IMR-90 (cell line): ENCODE measurements at regions not wholly inside any gene's neighbourhood (a gene's known extent, or its start where the extent isn't known, plus 50 kb on each side); places are given as distances from the start of the nearest gene placed in this dataset.

Experiments used
- ATAC-seq: fragments of 200-7000 bp; cut with Tn5 transposase; 2 replicates; pipeline ENCODE4 v1.9.1; 2020; ENCODE audit warnings: low read depth, mild to moderate bottlenecking, moderate library complexity
- BruUV-seq: library from RNA; stranded (reverse); fragments of 400-500 nt; replicated peaks from 2 replicates; lab custom pipeline; 2021; lab: Mats Ljungman, UMichigan
- CTCF ChIA-PET: fragments of 300-600 bp; formaldehyde crosslinking; extraction: SDS; loops from one replicate; lab custom pipeline; 2021; ENCODE audit warnings: antibody characterized with exemption; lab: Yijun Ruan, JAX
- POLR2A ChIA-PET: fragments of 300-600 bp; sonication (Branson Sonifier 250); formaldehyde crosslinking; loops from one replicate; lab custom pipeline; 2022; ENCODE audit warnings: antibody characterized with exemption; ENCODE audit not compliant: unreplicated experiment; lab: Charles Lee
- DNase-seq: peaks from one replicate; pipeline ENCODE4 v3.0.0; 2013
- H2AFZ ChIP-seq: replicated peaks from 2 replicates; pipeline ENCODE3; 2013; ENCODE audit warnings: low read length, mild to moderate bottlenecking; ENCODE audit not compliant: poor library complexity
- H2AK5ac ChIP-seq: 2 replicates; pipeline ENCODE4 v1.6.1; 2013; ENCODE audit warnings: low read depth, low read length, inconsistent platforms
- H2AK9ac ChIP-seq: replicated peaks from 2 replicates; pipeline ENCODE3; 2013; ENCODE audit warnings: mild to moderate bottlenecking, low read depth, low read length, moderate library complexity; ENCODE audit not compliant: poor library complexity
- H2BK120ac ChIP-seq: 2 replicates; pipeline ENCODE4 v1.6.1; 2013; ENCODE audit warnings: low read depth, low read length, inconsistent platforms
- H2BK15ac ChIP-seq: 3 replicates; pipeline ENCODE4 v1.6.1; 2013; ENCODE audit warnings: low read depth, low read length, inconsistent platforms
- H2BK20ac ChIP-seq: 2 replicates; pipeline ENCODE4 v1.6.1; 2013; ENCODE audit warnings: low read depth, mild to moderate bottlenecking, inconsistent platforms, low read length, moderate library complexity
- H2BK5ac ChIP-seq: 2 replicates; pipeline ENCODE4 v1.6.1; 2013; ENCODE audit warnings: mild to moderate bottlenecking, low read depth, low read length, inconsistent platforms; ENCODE audit not compliant: poor library complexity, severe bottlenecking
- H3K14ac ChIP-seq: replicated peaks from 2 replicates; pipeline ENCODE4 v1.6.1; 2013; ENCODE audit warnings: low read depth, low read length, inconsistent platforms
- H3K18ac ChIP-seq: 2 replicates; pipeline ENCODE4 v1.6.1; 2013; ENCODE audit warnings: low read depth, low read length, control low read depth
- H3K23ac ChIP-seq: 2 replicates; pipeline ENCODE4 v1.6.1; 2013; ENCODE audit warnings: low read depth, low read length, inconsistent platforms
- H3K27ac ChIP-seq: 2 replicates; pipeline ENCODE4 v1.5.1; 2013; ENCODE audit warnings: mild to moderate bottlenecking, control low read depth, low read length; ENCODE audit not compliant: insufficient read depth
- H3K27me3 ChIP-seq: 2 replicates; pipeline ENCODE4 v1.6.1; 2013; ENCODE audit warnings: low read length; ENCODE audit not compliant: control insufficient read depth, insufficient read depth
- H3K36me3 ChIP-seq: 2 replicates; pipeline ENCODE4 v1.6.1; 2013; ENCODE audit warnings: low read length, mixed read lengths; ENCODE audit not compliant: control insufficient read depth, insufficient read depth
- H3K4ac ChIP-seq: 2 replicates; pipeline ENCODE4 v1.6.1; 2013; ENCODE audit warnings: low read depth, low read length, inconsistent platforms
- H3K4me1 ChIP-seq: 2 replicates; pipeline ENCODE4 v1.6.1; 2013; ENCODE audit warnings: low read length, mixed read lengths; ENCODE audit not compliant: control insufficient read depth, insufficient read depth
- H3K4me2 ChIP-seq: 2 replicates; pipeline ENCODE4 v1.6.1; 2013; ENCODE audit warnings: low read depth, mild to moderate bottlenecking, control low read depth, low read length, moderate library complexity
- H3K4me3 ChIP-seq: 2 replicates; pipeline ENCODE4 v1.5.1; 2013; ENCODE audit warnings: low read depth, mild to moderate bottlenecking, control low read depth, low read length, moderate library complexity; ENCODE audit not compliant: insufficient read depth
- H3K56ac ChIP-seq: 2 replicates; pipeline ENCODE4 v1.6.1; 2013; ENCODE audit warnings: low read length, inconsistent platforms; ENCODE audit not compliant: insufficient read depth; ENCODE audit errors: extremely low read depth
- H3K79me1 ChIP-seq, 2 experiments: 2 replicates each; pipeline ENCODE4 v1.6.1; 2013; ENCODE audit warnings: low read length in 2 of 2, inconsistent platforms in 1 of 2, low read depth in 1 of 2
- H3K9ac ChIP-seq: 2 replicates; pipeline ENCODE4 v1.6.1; 2013; ENCODE audit warnings: low read depth, low read length, control low read depth
- H3K9me1 ChIP-seq: 2 replicates; pipeline ENCODE4 v1.6.1; 2013; ENCODE audit warnings: low read length, inconsistent platforms; ENCODE audit not compliant: insufficient read depth
- H3K9me3 ChIP-seq: 2 replicates; pipeline ENCODE4 v1.6.1; 2013; ENCODE audit warnings: low read length; ENCODE audit not compliant: control insufficient read depth, insufficient read depth
- H4K20me1 ChIP-seq: 2 replicates; pipeline ENCODE4 v1.6.1; 2013; ENCODE audit warnings: low read length, inconsistent platforms; ENCODE audit not compliant: insufficient read depth
- H4K5ac ChIP-seq: 2 replicates; pipeline ENCODE4 v1.6.1; 2013; ENCODE audit warnings: mild to moderate bottlenecking, low read depth, low read length, control low read depth
- H4K8ac ChIP-seq, 2 experiments: 2 replicates each; pipeline ENCODE4 v1.6.1; 2013; ENCODE audit warnings: low read depth in 2 of 2, low read length in 2 of 2, control low read depth in 1 of 2, inconsistent platforms in 1 of 2
- H4K91ac ChIP-seq: 2 replicates; pipeline ENCODE4 v1.6.1; 2013; ENCODE audit warnings: low read depth, low read length, inconsistent platforms; ENCODE audit not compliant: insufficient read depth
- BHLHE40 ChIP-seq: fragments of 150-350 bp; IDR thresholded peaks from 2 replicates; pipeline ENCODE4 v1.6.1; 2016; ENCODE audit warnings: mild to moderate bottlenecking, low read depth, low read length
- CHD1 ChIP-seq: IDR thresholded peaks from 2 replicates; pipeline ENCODE4 v1.6.1; 2012; ENCODE audit warnings: low read depth, low read length, improper control_type of control experiment
- SMC3 ChIP-seq: fragments of 150-350 bp; IDR thresholded peaks from 2 replicates; pipeline ENCODE4 v1.6.1; 2016; ENCODE audit warnings: low read depth, mild to moderate bottlenecking, antibody characterized with exemption, low read length, moderate library complexity
- WGBS, 2 experiments: methylation state at CpG; one replicate each; pipeline versions ENCODE4 v1.1.5 to v1.1.7; 2013; ENCODE audit warnings: missing lambda C conversion rate in 2 of 2; ENCODE audit not compliant: insufficient read length in 1 of 2; ENCODE audit errors: extremely low coverage in 2 of 2; 5-methylcytosine and 5-hydroxymethylcytosine counted together
- dilution Hi-C: fragments of 300-500 bp; cut with HindIII; formaldehyde crosslinking; loops from one replicate; pipeline ENCODE4 v1.14.3; 2018; ENCODE audit warnings: low sequenced_read_pairs; ENCODE audit not compliant: unreplicated experiment
- in situ Hi-C: fragments of 300-500 bp; cut with MboI; formaldehyde crosslinking; loops from 3 replicates; pipeline ENCODE4 v1.14.3; 2019; ENCODE audit warnings: low sequenced_read_pairs, inconsistent platforms, mixed read lengths
- intact Hi-C: fragments of 100-400 bp; cut with micrococcal nuclease; formaldehyde crosslinking; loops from 2 replicates; pipeline ENCODE4 v1.10.0; 2022

GRCh38 chr11:71081704-71082230 is 170.6 kb downstream of the SHANK2 start:
- no peak for TF ChIP-seq BHLHE40
- no peak for TF ChIP-seq SMC3
- TF ChIP-seq CHD1 = no peak
- CTCF ChIA-PET = no interaction called here
- POLR2A ChIA-PET = no interaction called here

More at GRCh38 chr11:71081704-71082230, 170.6 kb downstream of the SHANK2 start:
- in situ Hi-C loops (no loop called here), dilution Hi-C loops (no loop called here), intact Hi-C loops (loop anchor here (5.0 kb wide), 1 partner anchor 264 kb away; no protein-coding TSS in a partner anchor)
- no peak overlapping the region for H4K8ac ChIP-seq
- H3K4ac ChIP-seq = no peak overlapping the region
- H3K9ac ChIP-seq = no peak overlapping the region
- H3K4me3 ChIP-seq = no peak overlapping the region
- peaks cover 2% of the 10 kb centered on the region; the same call in 1 of the 2 replicates for H3K36me3 ChIP-seq
- H3K23ac ChIP-seq = no peak overlapping the region
- peak overlapping the region; percentile 7 for H2AFZ ChIP-seq
- no peak overlapping the region for H3K14ac ChIP-seq
- DNase-seq (no peak), ATAC-seq (no peak)
- no peaks in the 10 kb centered on the region for H3K79me1 ChIP-seq
- H2BK120ac ChIP-seq = no peak overlapping the region
- no peaks in the 10 kb centered on the region for H4K20me1 ChIP-seq
- H3K27me3 ChIP-seq = no peaks in the 10 kb centered on the region
- H2BK5ac ChIP-seq = no peak overlapping the region
- H3K27ac ChIP-seq = no peak overlapping the region
- H2BK20ac ChIP-seq = no peak overlapping the region
- H3K4me1 ChIP-seq = no peaks in the 10 kb centered on the region
- H3K9me3 ChIP-seq = no peaks in the 10 kb centered on the region; the same call in 1 of the 2 replicates
- no TSS peak for BruUV-seq
- H3K9me1 ChIP-seq = no peaks in the 10 kb centered on the region
- H3K18ac ChIP-seq = no peak overlapping the region
- no peak overlapping the region for H3K56ac ChIP-seq
- no peak overlapping the region for H2BK15ac ChIP-seq
- no peak overlapping the region for H2AK9ac ChIP-seq
- no peak overlapping the region for H4K91ac ChIP-seq
- 69% methylated on average over 9 of the region's 12 CpGs; no CpG with 5 or more reads in 1 of the 2 experiments for WGBS, 2 experiments
- no peak overlapping the region for H3K4me2 ChIP-seq
- no peak overlapping the region for H4K5ac ChIP-seq
- H2AK5ac ChIP-seq = no peak overlapping the region
